ENCODE measurements at regions not wholly inside any gene's neighbourhood (a gene's known extent, or its start where the extent isn't known, plus 50 kb on each side); places are given as distances from the start of the nearest gene placed in this dataset.

DNA sequence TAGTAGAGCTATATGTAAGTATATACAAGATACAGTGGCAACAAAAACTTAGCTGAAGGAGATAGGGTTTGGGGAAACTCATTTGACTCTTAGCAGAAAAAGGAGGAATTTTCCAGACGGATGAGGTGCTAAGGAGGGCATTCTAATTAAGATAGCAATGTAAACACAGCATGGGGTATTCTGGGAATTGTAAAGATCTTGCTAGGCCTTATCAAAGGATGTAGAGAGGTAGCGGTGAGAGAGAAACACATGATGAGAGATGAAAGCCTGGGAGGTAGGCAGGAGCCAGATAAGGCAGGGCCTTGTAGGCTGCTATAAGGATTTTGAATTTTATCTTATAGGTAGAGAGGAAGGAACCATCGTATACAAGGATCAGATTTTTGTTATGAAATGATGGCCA lies 106.6 kb upstream of the KCNN2 start:
- ChIA-PET POLR2A (no interaction called here), CTCF (ENCODE audit: low intra/inter-chr PET ratio) (no interaction called here)
- BruUV-seq (replicated peaks), result no TSS peak
- Histone ChIP-seq H3K79me2 (ENCODE audit: control insufficient read depth, insufficient read depth, low read length) (no peaks in the 10 kb centered on the region), H3K4me1 (replicated peaks in 1 of 2; ENCODE audit: control insufficient read depth in 2 of 2, insufficient read depth in 2 of 2, low read length in 2 of 2) (no peaks in the 10 kb centered on the region), H3K9ac (ENCODE audit: insufficient read depth in 1 of 2, low read depth in 2 of 2, low read length in 2 of 2) (no peak overlapping the region), H3K9me3 (replicated peaks; ENCODE audit: control insufficient read depth, insufficient read depth, low read depth, low read length) (no peaks in the 10 kb centered on the region), H3K27ac (ENCODE audit: extremely low read depth, low read depth, low read length) (no peak overlapping the region), H4K20me1 (replicated peaks; ENCODE audit: control insufficient read depth, insufficient read depth, low read length) (no peaks in the 10 kb centered on the region), H3K36me3 (ENCODE audit: control insufficient read depth, insufficient read depth, low read length) (no peaks in the 10 kb centered on the region), H3K27me3 (ENCODE audit: control insufficient read depth in 2 of 2, insufficient read depth in 2 of 2, low read length in 2 of 2) (no peaks in the 10 kb centered on the region), H3K9me1 (ENCODE audit: control insufficient read depth, insufficient read depth, low read length) (no peaks in the 10 kb centered on the region), H3K4me2 (ENCODE audit: insufficient read depth, low read length) (no peak overlapping the region), H2AFZ (ENCODE audit: low read depth, low read length) (no peak overlapping the region), H3K4me3 (no peak overlapping the region)
- FAIRE-seq, result no peak
- in situ Hi-C loops (cut with MboI) (no loop called here), intact Hi-C loops (cut with micrococcal nuclease) (no loop called here)
- ATAC-seq, result no peak
- TF ChIP-seq ETS2 (tag; IDR thresholded peaks at IDR 0.05; ENCODE audit: borderline replicate concordance, poor library complexity, severe bottlenecking) (no peak), ZNF184 (CRISPR knock-in tag; IDR thresholded peaks at IDR 0.05) (no peak), MCM3 (IDR thresholded peaks at IDR 0.05) (no peak), POLR2AphosphoS2 (IDR thresholded peaks at IDR 0.05; ENCODE audit: low read length) (no peak), ZNF436 (CRISPR knock-in tag; IDR thresholded peaks at IDR 0.05) (no peak)
- no peak for DNase-seq (ENCODE audit: extremely low read depth in 1 of 4, low spot score in 3 of 4)
- WGBS (ENCODE audit: insufficient coverage, low coverage, missing lambda C conversion rate), result 0% methylated on average over 3 of the region's 3 CpGs

DNA sequence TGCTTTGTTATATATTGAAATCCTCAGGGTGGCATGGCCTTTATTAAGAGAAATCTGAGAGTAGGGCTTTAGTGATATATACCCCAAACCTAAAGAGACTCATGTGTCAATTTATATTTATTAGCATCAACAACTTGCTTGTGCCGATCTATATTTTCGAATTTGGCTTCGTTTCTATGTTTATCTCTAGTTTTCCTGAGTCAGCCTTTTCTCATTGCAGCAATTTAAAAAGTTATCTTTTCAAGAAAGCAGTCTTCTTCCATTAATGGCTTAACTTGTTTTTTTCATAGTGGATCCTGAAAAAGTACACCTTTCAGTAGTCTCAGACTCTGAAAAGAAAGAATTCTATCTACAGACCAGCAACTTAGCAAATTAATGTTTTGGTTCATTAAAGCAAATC lies 99.9 kb upstream of the KCNN2 start:
- Histone ChIP-seq H3K9me1 (ENCODE audit: control insufficient read depth, insufficient read depth, low read length) (no peaks in the 10 kb centered on the region), H4K20me1 (replicated peaks; ENCODE audit: control insufficient read depth, insufficient read depth, low read length) (no peaks in the 10 kb centered on the region), H3K4me3 (no peak overlapping the region), H3K36me3 (ENCODE audit: control insufficient read depth, insufficient read depth, low read length) (no peaks in the 10 kb centered on the region), H3K9ac (ENCODE audit: insufficient read depth in 1 of 2, low read depth in 2 of 2, low read length in 2 of 2) (no peak overlapping the region), H3K4me1 (replicated peaks in 1 of 2; ENCODE audit: control insufficient read depth in 2 of 2, insufficient read depth in 2 of 2, low read length in 2 of 2) (no peaks in the 10 kb centered on the region), H3K9me3 (replicated peaks; ENCODE audit: control insufficient read depth, insufficient read depth, low read depth, low read length) (no peaks in the 10 kb centered on the region), H3K4me2 (ENCODE audit: insufficient read depth, low read length) (no peak overlapping the region), H3K27ac (ENCODE audit: extremely low read depth, low read depth, low read length) (no peak overlapping the region), H3K79me2 (ENCODE audit: control insufficient read depth, insufficient read depth, low read length) (no peaks in the 10 kb centered on the region), H3K27me3 (ENCODE audit: control insufficient read depth in 2 of 2, insufficient read depth in 2 of 2, low read length in 2 of 2) (no peaks in the 10 kb centered on the region), H2AFZ (ENCODE audit: low read depth, low read length) (no peak overlapping the region)
- FAIRE-seq (no peak), DNase-seq (ENCODE audit: extremely low read depth in 1 of 4, low spot score in 3 of 4) (no peak), ATAC-seq (no peak)
- POLR2A ChIA-PET, result no interaction called here
- intact Hi-C loops (cut with micrococcal nuclease), result no loop called here
- TF ChIP-seq ZNF316 (IDR thresholded peaks at IDR 0.05) (peak; percentile 31; the same call in 1 of the 2 replicates), C11orf30 (IDR thresholded peaks at IDR 0.05; ENCODE audit: low read depth) (peak; percentile 4; the same call in 1 of the 2 replicates), MAFF (IDR thresholded peaks at IDR 0.05; ENCODE audit: low read length) (peak; percentile 23; the same call in 1 of the 2 replicates), NR2C1 (IDR thresholded peaks at IDR 0.05) (no peak), NR2C1 (tag; IDR thresholded peaks at IDR 0.05) (no peak), RHOXF2B (CRISPR knock-in tag; conservative IDR thresholded peaks at IDR 0.05) (no peak)
- WGBS (ENCODE audit: insufficient coverage, low coverage, missing lambda C conversion rate), result 0% methylated on average over 3 of the region's 3 CpGs
- CTCF ChIA-PET (ENCODE audit: low intra/inter-chr PET ratio), result no interaction called here
- in situ Hi-C loops (cut with MboI), result no loop called here
- no TSS peak for BruUV-seq (replicated peaks)
